ENCODE measurements at regions not wholly inside any gene's neighbourhood (a gene's known extent, or its start where the extent isn't known, plus 50 kb on each side); places are given as distances from the start of the nearest gene placed in this dataset.

DNA sequence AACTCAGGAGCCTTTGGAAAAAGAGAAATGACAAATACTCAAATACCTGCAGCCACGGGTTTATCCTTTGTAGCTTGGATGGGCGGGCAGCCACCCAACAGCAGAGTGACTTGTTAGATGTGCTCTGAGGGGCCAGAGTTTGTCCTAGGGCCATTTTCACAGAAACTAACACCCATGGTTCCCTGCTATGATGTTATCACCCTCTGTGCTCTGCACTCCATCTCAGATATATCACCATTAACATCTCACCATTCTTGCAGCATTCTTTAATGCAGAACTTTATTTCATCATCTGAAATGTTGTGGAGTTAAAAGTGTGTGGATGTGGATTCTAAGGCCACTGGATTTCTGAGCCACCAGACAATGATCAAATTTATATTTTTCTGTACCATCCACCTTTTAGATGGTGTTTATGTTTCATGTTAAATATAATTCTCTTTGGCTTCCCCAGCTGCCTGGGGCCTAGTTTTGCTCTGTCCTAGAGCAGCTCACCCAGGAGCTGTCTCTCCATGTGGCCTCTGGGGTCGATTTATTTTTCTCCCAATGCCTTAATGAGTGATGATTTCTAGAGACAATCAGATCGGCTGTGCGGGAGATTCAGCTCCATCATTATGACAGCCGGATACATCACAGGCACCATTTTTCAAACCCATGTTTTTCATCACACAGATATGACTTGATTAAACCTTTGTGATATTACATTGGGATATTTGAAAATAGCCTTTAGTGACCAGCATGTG lies 380.8 kb downstream of the BCOR start:
- no peaks in the 10 kb centered on the region for H3K36me3 Mint-ChIP-seq (ENCODE audit: low read depth)
- no peak for DNase-seq
- intact Hi-C loops (cut with micrococcal nuclease) = no loop called here
- H3K27ac Mint-ChIP-seq = no peak overlapping the region
- no peak overlapping the region for H3K4me3 Mint-ChIP-seq
- H3K4me1 Mint-ChIP-seq = no peaks in the 10 kb centered on the region
- no peaks in the 10 kb centered on the region for H3K9me3 Mint-ChIP-seq
- no peaks in the 10 kb centered on the region for H3K27me3 Mint-ChIP-seq

DNA sequence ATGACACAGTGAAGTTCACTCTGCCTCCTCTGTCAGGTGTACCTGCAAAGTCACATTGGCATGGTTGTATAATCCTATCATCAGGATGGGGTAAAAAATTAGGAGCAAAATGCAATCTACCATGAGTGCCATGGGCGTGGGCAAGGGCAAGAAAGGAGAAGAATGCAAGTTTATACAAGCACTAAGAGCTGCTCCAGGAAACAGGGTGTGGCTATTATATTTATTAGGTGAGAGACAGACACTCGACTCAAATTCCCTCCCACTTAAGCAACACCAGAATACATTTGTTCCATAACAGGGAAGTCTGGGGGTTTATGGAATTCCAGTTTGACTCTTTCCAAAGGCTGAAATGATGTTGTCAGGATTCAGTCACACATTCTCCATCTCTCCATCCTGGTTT lies 378.8 kb downstream of the BCOR start:
- Mint-ChIP-seq H3K36me3 (ENCODE audit: low read depth) (no peaks in the 10 kb centered on the region), H3K9me3 (no peaks in the 10 kb centered on the region), H3K4me1 (no peaks in the 10 kb centered on the region), H3K27me3 (peaks cover 5% of the 10 kb centered on the region), H3K27ac (no peak overlapping the region), H3K4me3 (no peak overlapping the region)
- DNase-seq = no peak
- intact Hi-C loops (cut with micrococcal nuclease) = no loop called here

DNA sequence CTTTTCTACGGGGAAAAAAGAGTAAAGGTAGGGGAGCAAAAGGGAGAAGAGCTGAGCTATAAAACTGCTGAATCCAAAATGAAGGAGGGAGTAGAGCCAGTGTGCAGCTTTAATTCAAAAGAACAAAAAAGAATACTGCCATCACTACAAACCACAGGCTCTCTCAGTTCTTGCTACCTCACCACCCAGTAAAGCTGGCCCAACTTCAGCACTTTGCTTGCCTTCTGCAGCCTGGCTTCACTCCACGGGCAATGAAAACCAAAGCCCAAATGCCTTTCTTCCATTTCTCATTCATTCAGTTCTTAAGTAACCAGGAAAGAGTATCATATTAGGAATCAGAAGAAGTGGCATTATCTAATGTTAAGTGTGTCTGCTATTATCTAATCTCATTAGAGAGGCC lies 376.8 kb downstream of the BCOR start:
- peaks cover 6% of the 10 kb centered on the region for H3K27me3 Mint-ChIP-seq
- H3K4me3 Mint-ChIP-seq = no peak overlapping the region
- no peaks in the 10 kb centered on the region for H3K36me3 Mint-ChIP-seq (ENCODE audit: low read depth)
- no peak for DNase-seq
- peaks cover 5% of the 10 kb centered on the region for H3K4me1 Mint-ChIP-seq
- intact Hi-C loops (cut with micrococcal nuclease) = no loop called here
- H3K27ac Mint-ChIP-seq = no peak overlapping the region
- H3K9me3 Mint-ChIP-seq = no peaks in the 10 kb centered on the region

DNA sequence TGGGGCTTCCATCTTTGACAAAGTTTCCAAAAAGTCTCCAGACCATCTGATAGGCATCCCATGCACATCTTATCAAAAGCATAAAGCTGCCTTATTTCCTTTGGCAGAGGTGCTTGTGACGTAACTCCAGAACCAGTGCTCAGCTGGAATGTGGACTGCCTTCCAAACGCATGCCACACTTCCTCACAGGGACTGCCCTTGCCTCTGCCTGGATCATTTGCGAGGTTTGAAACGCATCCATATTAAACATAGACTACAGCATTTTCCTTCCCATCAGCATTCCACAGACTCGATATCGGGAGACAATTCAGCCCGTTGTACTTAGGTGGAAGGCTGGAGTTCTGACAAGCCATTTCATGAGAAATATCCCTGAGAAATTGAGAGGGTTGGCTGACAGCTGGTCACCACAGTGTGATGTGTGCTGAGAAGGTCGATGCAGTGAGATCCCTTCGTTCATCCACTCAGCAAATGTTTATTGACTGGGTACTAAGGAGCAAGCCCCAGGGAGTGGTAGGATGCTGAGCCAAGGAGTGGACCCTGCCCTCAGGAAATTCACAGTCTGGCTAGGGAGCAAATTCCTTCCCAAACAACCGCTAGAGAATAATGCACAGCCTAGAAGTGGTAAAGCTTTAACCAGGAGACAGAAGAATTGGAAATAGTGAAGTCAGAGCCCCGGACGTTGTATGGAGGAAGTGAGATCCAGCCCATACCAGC lies 376.0 kb downstream of the BCOR start:
- intact Hi-C loops (cut with micrococcal nuclease) = no loop called here
- Mint-ChIP-seq H3K36me3 (ENCODE audit: low read depth) (no peaks in the 10 kb centered on the region), H3K4me3 (no peak overlapping the region)

DNA sequence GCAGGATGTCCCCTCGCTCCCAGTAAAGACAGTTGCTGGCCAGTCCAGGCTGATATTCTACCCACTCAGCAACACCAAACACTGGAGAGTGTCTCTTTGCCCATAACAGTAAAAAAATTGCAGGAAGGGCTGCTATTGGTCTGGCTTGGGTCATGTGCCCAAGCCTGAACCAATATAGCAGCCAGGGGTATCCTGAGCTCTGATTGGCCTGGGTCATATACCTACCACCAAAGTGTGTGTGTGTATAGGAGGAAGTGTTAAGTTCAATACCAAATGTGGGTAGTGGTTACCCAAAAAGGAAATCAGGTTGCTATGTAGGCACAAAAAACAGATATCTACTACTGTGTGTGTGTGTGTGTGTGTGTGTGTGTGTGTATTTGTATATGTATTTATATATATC lies 373.2 kb downstream of the BCOR start:
- Mint-ChIP-seq H3K27me3 (peaks cover 6% of the 10 kb centered on the region), H3K27ac (peak overlapping the region; percentile 53), H3K9me3 (no peaks in the 10 kb centered on the region), H3K4me3 (no peak overlapping the region), H3K4me1 (peaks cover 5% of the 10 kb centered on the region), H3K36me3 (ENCODE audit: low read depth) (no peaks in the 10 kb centered on the region)
- intact Hi-C loops (cut with micrococcal nuclease) = no loop called here
- DNase-seq = peak; percentile 63

More for the DNA sequence above, 376.0 kb downstream of the BCOR start:
- no peak for DNase-seq
- Mint-ChIP-seq H3K4me1 (peaks cover 5% of the 10 kb centered on the region), H3K27ac (no peak overlapping the region), H3K9me3 (no peaks in the 10 kb centered on the region), H3K27me3 (peaks cover 6% of the 10 kb centered on the region)

DNA sequence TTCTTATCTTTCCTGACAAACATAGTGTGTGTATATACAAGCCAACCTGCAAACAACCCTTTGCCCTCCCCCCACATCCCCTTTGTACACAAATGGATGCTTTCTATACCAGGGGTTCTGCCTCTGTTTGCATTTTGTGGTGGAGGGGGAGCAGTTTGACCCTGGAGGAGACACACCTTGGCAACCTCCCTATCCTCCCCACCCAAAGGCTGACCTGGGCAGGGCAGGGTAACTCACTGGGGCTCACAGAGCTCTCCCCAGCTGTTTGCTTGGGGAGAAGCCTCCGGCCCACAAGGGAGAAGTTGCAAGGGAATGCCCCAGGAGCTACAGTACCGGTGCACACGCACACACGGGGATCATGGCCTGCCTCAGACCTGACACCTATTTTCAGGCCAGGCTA lies 372.6 kb downstream of the BCOR start:
- Mint-ChIP-seq H3K27me3 (peaks cover 6% of the 10 kb centered on the region), H3K4me1 (peaks cover 5% of the 10 kb centered on the region), H3K27ac (no peak overlapping the region), H3K9me3 (no peaks in the 10 kb centered on the region), H3K4me3 (no peak overlapping the region), H3K36me3 (ENCODE audit: low read depth) (no peaks in the 10 kb centered on the region)
- DNase-seq = no peak
- intact Hi-C loops (cut with micrococcal nuclease) = no loop called here

DNA sequence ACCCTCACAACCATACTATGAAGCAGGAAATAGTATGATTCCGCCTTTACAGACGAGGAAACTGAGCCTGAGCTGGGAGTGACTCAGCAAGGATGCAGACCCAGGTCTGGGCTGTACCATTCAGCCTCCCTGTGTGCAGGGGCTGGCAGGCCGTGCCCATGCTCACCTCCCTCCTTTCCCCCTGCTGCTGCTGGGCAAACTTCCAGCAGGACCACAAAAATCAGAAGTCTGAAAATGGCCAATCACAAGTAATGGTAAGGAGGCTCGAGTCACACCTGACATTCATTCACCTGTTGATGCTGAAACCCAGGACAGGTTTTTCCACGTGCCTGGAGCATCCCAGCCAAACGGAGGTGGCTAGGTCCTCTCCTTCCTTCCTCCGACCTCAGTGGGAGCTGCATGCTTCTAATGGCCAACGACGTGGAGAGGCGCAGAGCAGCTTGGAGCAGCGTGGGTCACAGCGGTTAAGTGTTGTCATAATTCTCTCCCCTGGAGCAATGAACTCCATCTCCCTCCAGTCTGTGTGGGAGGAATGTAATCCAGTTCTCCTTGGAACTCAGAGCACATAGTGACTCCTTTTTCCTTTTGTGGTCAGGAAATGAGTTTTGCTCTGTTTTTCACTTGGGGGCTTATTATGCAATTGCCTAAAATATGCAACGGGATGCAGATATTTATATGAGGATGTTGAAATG lies 371.7 kb downstream of the BCOR start:
- H3K4me1 Mint-ChIP-seq = peaks cover 11% of the 10 kb centered on the region
- DNase-seq = no peak
- no peaks in the 10 kb centered on the region for H3K9me3 Mint-ChIP-seq
- no peak overlapping the region for H3K4me3 Mint-ChIP-seq
- no peak overlapping the region for H3K27ac Mint-ChIP-seq
- no peaks in the 10 kb centered on the region for H3K36me3 Mint-ChIP-seq (ENCODE audit: low read depth)
- H3K27me3 Mint-ChIP-seq = peaks cover 6% of the 10 kb centered on the region
- intact Hi-C loops (cut with micrococcal nuclease) = no loop called here

DNA sequence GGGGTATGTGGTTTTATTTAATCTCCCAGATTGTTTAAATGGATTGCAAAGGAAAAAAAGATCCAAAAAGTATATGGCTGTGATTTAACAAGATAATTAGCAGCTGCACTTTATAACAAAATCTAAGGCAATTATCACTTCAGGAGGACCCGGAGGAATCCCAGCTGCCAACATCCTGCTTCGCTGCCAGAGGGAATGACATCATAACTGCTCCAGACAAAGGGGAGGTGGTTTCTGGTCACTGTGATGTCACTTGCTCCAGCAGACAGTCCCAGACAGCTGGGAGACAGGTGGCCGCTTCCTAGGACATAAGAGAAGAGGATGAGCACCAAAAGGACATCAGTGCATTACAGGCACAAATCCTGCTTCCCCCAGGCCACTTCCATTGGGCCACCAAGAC lies 371.0 kb downstream of the BCOR start:
- Mint-ChIP-seq H3K9me3 (no peaks in the 10 kb centered on the region), H3K4me3 (no peak overlapping the region), H3K27me3 (peaks cover 6% of the 10 kb centered on the region), H3K4me1 (peaks cover 15% of the 10 kb centered on the region), H3K27ac (no peak overlapping the region), H3K36me3 (ENCODE audit: low read depth) (no peaks in the 10 kb centered on the region)
- intact Hi-C loops (cut with micrococcal nuclease) = no loop called here
- DNase-seq = no peak

DNA sequence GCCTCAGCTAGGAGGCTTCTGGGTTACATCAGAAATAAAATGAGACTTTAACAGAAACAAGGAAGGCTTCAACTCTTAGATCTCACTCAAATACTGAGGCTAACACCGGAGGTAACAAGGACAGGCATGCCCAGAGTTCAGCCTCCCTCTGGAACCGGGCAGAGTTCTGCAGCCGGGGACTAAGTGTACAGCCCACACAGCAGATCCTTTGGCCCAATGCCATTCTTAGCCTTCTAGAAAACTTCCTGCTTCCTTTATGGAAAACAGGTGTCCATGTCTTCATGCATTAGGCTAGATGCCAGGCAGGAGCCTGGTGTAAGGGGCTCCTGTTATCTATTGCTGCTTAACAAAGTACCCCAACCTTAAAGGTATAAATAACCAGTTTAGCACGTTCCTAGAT lies 369.7 kb downstream of the BCOR start:
- Mint-ChIP-seq H3K36me3 (ENCODE audit: low read depth) (no peaks in the 10 kb centered on the region), H3K9me3 (no peaks in the 10 kb centered on the region), H3K4me1 (peaks cover 20% of the 10 kb centered on the region), H3K27ac (no peak overlapping the region), H3K4me3 (no peak overlapping the region), H3K27me3 (peaks cover 3% of the 10 kb centered on the region)
- intact Hi-C loops (cut with micrococcal nuclease) = no loop called here
- no peak for DNase-seq

DNA sequence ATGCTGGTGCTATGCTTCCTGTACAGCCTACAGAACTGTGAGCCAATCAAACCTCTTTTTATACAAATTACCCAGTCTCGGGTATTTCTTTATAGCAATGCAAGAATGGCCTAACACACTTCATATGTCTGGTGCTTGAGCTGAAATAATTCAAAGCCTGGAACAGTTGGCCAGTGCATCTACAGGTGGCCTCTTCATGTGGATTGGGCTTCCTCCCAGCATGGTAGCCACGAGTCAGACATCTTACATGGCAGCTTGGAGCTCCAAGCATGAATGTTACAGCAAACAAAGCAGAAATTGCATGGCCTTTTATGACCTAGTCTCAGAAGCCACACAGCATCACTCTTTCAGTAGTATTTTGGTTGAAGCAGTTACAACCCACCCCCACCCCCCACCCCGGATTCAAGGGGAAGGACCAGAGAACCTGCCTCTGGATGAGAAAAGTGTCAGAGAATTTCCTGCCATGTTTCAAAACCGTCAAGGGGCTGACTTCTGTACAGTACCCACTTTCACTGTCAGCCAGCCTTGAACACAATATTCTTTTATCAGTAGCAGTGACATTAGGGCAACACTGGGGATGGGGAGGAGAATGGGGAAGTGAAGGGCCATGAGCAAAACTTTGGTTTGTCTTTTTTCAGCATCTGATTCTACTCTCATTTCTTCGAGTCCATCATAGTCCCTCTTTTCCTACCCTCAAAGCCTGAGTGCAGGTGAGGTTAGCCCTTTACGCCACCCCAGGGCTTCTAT lies 368.7 kb downstream of the BCOR start:
- Mint-ChIP-seq H3K27me3 (peaks cover 2% of the 10 kb centered on the region), H3K36me3 (ENCODE audit: low read depth) (no peaks in the 10 kb centered on the region), H3K4me3 (no peak overlapping the region), H3K4me1 (peaks cover 23% of the 10 kb centered on the region), H3K9me3 (no peaks in the 10 kb centered on the region), H3K27ac (no peak overlapping the region)
- DNase-seq = no peak
- intact Hi-C loops (cut with micrococcal nuclease) = no loop called here

DNA sequence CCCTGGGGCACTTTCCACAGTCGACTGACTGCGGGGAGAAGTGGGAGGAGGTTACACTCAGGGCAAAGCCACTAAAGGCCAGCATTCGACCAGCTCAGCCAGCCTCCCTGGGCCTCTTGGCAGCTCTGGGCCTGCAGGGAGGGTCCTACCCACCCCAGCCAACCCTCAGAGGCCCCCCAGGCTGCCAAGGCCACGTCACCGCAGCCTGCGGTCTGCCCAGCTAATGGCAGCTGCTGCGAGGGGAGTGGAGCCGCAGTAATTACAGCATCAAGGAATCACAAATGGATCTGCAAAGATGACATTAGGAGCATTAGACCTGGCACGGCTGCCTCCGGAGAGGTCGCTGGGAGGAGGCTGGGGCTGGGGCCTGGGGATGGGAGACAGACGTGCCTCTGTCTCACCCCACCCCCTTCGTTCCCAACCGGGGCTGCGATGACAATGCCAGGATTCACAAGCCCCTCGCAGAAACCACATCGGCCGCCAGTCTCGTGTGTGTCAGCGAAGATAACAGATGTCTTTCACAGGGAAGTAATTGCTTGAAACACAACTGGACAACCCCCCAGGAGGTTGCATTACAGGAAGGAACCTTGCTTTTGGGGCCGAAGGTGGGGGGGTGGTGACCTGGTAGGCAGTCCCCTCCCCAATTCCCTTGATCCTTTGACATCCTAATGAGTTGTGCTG lies 367.6 kb downstream of the BCOR start:
- Mint-ChIP-seq H3K36me3 (ENCODE audit: low read depth) (no peaks in the 10 kb centered on the region), H3K27ac (no peak overlapping the region), H3K27me3 (no peaks in the 10 kb centered on the region), H3K9me3 (no peaks in the 10 kb centered on the region), H3K4me1 (peaks cover 19% of the 10 kb centered on the region), H3K4me3 (no peak overlapping the region)
- intact Hi-C loops (cut with micrococcal nuclease) = loop anchor here (5.0 to 10.0 kb wide), 6 partner anchors 42 to 442 kb away; no protein-coding TSS in a partner anchor
- no peak for DNase-seq

DNA sequence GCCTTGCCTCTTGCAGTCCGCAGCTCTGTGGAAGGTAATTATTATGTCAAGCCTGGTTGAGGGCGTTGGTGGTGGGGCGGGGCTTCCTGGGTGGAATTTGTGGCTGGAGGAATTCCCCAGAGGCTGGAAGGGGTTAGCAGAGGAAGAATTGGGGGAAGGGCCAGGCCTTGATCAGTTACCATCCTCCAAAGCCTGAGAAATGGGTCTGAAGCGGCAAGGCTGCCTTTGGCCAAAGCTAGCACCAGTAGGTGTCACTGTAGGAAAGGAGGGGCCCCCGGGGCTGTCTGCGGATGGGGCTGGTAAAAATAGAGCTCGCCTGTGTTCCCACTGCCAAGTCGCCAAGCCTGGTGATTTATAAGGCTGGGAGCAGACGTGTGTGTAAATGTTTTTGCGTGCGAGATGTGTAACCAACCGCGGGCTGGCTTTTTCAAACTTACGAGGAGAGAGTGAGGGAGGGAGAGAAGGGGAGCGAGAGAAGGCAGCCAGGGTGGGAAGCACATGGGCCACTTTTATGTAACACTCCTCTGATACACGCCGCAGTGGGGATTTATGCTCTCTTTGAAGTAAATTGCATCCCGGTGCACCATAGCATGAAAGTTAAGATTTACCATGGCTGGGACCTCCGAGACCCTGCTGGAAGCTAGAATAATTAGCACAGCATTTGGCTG lies 367.0 kb downstream of the BCOR start:
- Mint-ChIP-seq H3K4me1 (peaks cover 19% of the 10 kb centered on the region), H3K27me3 (no peaks in the 10 kb centered on the region), H3K36me3 (ENCODE audit: low read depth) (no peaks in the 10 kb centered on the region), H3K4me3 (peak overlapping the region; percentile 28), H3K9me3 (no peaks in the 10 kb centered on the region), H3K27ac (peak overlapping the region; percentile 74)
- intact Hi-C loops (cut with micrococcal nuclease) = loop anchor here (5.0 to 10.0 kb wide), 6 partner anchors 42 to 442 kb away; no protein-coding TSS in a partner anchor
- peak; percentile 85 for DNase-seq

DNA sequence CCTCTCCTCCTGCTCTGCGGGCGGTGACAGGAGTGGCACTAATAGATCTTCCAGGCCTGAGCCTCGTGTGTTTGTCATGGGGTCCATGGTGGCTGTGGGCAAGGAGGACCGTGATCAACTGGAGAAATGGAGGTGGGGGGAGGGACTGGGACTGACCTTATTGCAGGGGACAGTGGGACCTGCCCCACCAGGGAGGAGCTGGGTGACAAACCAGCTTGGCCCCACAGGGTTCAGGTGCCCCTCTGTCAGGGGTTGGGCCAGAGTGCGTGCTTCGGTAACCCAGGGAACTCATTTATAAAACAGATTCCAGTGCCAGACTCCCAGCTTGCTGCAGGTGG lies 366.5 kb downstream of the BCOR start:
- DNase-seq = no peak
- Mint-ChIP-seq H3K9me3 (no peaks in the 10 kb centered on the region), H3K4me3 (no peak overlapping the region), H3K4me1 (peaks cover 19% of the 10 kb centered on the region), H3K36me3 (ENCODE audit: low read depth) (no peaks in the 10 kb centered on the region), H3K27ac (no peak overlapping the region), H3K27me3 (no peaks in the 10 kb centered on the region)
- intact Hi-C loops (cut with micrococcal nuclease) = loop anchor here (5.0 to 10.0 kb wide), 6 partner anchors 41 to 441 kb away; no protein-coding TSS in a partner anchor
